Gastrocnemius medialis (tissue), 4 donors: ENCODE measurements at regions not wholly inside any gene's neighbourhood (a gene's known extent, or its start where the extent isn't known, plus 50 kb on each side); places are given as distances from the start of the nearest gene placed in this dataset.

Source experiments
- ATAC-seq, 2 donors: fragments of 150-250 bp; one replicate each; pipeline ENCODE4 v1.9.1; 2016
- DNase-seq, 2 donors: peaks; one replicate each; pipeline ENCODE4 v3.0.0-alpha.2; 2019
- H3K27ac ChIP-seq, 4 donors: fragments of 200-600 bp; sonication (generic); 1 replicate in 1 of 4; 2 replicates in 3 of 4; pipeline ENCODE4 v1.5.1; 2016 to 2018; ENCODE audit warnings: mild to moderate bottlenecking in 2 of 4, moderate library complexity in 1 of 4
- H3K27me3 ChIP-seq, 3 donors: fragments of 200-600 bp; sonication (generic) in 2 of 3; 1 replicate in 1 of 3; 2 replicates in 2 of 3; pipeline versions ENCODE4 v1.5.1 to v1.6.0; 2016 to 2019; ENCODE audit warnings: mild to moderate bottlenecking in 1 of 3, moderate library complexity in 1 of 3
- H3K36me3 ChIP-seq, 2 donors: fragments of 200-600 bp; sonication (generic) in 1 of 2; one replicate each; pipeline ENCODE4 v1.5.1; 2017 to 2018
- H3K4me1 ChIP-seq, 2 donors: fragments of 200-600 bp; sonication (generic) in 1 of 2; one replicate each; pipeline ENCODE4 v1.5.1; 2016 to 2017; ENCODE audit warnings: mild to moderate bottlenecking in 2 of 2
- H3K4me3 ChIP-seq, 4 donors: fragments of 200-600 bp; sonication (generic) in 3 of 4; 1 replicate in 1 of 4; 2 replicates in 3 of 4; pipeline ENCODE4 v1.5.1; 2016 to 2019; ENCODE audit warnings: mild to moderate bottlenecking in 2 of 4
- H3K9me3 ChIP-seq, 3 donors: fragments of 200-600 bp; sonication (generic) in 2 of 3; 1 replicate in 1 of 3; 2 replicates in 2 of 3; pipeline ENCODE4 v1.5.1; 2016 to 2019
- POLR2A ChIP-seq, 2 donors: fragments of 450-650 bp; IDR thresholded peaks; one replicate each; pipeline ENCODE4 v1.6.1; 2017; ENCODE audit warnings: antibody characterized with exemption in 2 of 2, mild to moderate bottlenecking in 2 of 2, moderate library complexity in 2 of 2
- in situ Hi-C, 4 donors: fragments of 200-750 bp; cut with MboI; loops; one replicate each; pipeline versions ENCODE4 v1.15.0 to v1.8.0; 2017; ENCODE audit warnings: low sequenced_read_pairs in 4 of 4
- intact Hi-C: fragments of 100-400 bp; cut with DNase I; formaldehyde crosslinking; loops from one replicate; pipeline ENCODE4 v1.15.1; 2023; ENCODE audit warnings: low total_unique reads
- TF ChIP-seq, protein P1 (sequence below), 5 experiments: fragments of 450-650 bp in 3 of 5; fragments of 200-600 bp in 2 of 5; sonication (generic) in 2 of 5; IDR thresholded peaks in 4 of 5; conservative IDR thresholded peaks in 1 of 5; 1 replicate in 4 of 5; 2 replicates in 1 of 5; pipeline ENCODE4 v1.5.1; 2016 to 2019; ENCODE audit warnings: antibody characterized with exemption in 5 of 5, mild to moderate bottlenecking in 3 of 5, moderate library complexity in 3 of 5

DNA sequence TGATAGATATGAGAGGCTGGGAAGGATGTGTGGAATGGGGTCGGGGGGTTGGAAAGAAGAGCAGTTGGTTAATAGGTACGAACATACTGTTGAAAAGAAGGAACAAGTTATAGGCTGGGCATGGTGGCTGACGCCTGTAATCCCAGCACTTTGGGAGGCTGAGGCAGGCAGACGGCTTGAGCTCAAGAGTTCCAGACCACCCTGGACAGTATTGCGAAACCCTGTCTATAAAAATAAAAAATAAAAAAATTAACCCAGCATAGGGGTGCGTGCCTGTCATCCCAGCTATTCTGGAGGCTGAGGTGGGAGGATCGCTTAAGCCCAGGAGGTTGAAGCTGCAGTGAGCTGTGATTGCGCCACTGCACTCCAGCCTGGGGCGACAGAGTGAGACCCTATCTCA is 58.5 kb upstream of the NHSL2 start:
- TF ChIP-seq, protein P1, sequence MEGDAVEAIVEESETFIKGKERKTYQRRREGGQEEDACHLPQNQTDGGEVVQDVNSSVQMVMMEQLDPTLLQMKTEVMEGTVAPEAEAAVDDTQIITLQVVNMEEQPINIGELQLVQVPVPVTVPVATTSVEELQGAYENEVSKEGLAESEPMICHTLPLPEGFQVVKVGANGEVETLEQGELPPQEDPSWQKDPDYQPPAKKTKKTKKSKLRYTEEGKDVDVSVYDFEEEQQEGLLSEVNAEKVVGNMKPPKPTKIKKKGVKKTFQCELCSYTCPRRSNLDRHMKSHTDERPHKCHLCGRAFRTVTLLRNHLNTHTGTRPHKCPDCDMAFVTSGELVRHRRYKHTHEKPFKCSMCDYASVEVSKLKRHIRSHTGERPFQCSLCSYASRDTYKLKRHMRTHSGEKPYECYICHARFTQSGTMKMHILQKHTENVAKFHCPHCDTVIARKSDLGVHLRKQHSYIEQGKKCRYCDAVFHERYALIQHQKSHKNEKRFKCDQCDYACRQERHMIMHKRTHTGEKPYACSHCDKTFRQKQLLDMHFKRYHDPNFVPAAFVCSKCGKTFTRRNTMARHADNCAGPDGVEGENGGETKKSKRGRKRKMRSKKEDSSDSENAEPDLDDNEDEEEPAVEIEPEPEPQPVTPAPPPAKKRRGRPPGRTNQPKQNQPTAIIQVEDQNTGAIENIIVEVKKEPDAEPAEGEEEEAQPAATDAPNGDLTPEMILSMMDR (IDR thresholded peaks at IDR 0.05 in 4 of 5, conservative IDR thresholded peaks at IDR 0.05 in 1 of 5): no peak
- no peak for TF ChIP-seq POLR2A (IDR thresholded peaks at IDR 0.05)
- Histone ChIP-seq H3K27ac (no peak overlapping the region), H3K27me3 (peaks cover 0 to 3% (median 0%) of the 10 kb centered on the region in 3 donors), H3K4me1 (no peaks in the 10 kb centered on the region), H3K36me3 (no peaks in the 10 kb centered on the region), H3K9me3 (no peaks in the 10 kb centered on the region), H3K4me3 (no peak overlapping the region)
- in situ Hi-C loops (no loop called here), intact Hi-C loops (no loop called here)
- ATAC-seq: no peak
- DNase-seq: no peak

GRCh38 chrX:71859637-71860036 is 51.0 kb upstream of the NHSL2 start:
- peaks cover 0 to 7% (median 0%) of the 10 kb centered on the region in 3 donors for H3K27me3 ChIP-seq
- no peaks in the 10 kb centered on the region for H3K36me3 ChIP-seq
- no peak overlapping the region for H3K4me3 ChIP-seq
- in situ Hi-C loops: no loop called here
- no peaks in the 10 kb centered on the region for H3K9me3 ChIP-seq
- intact Hi-C loops: no loop called here
- no peak overlapping the region for H3K27ac ChIP-seq
- H3K4me1 ChIP-seq: no peaks in the 10 kb centered on the region
- no peak for ATAC-seq
- TF ChIP-seq, protein P1 (IDR thresholded peaks at IDR 0.05 in 4 of 5, conservative IDR thresholded peaks at IDR 0.05 in 1 of 5): peak in 2 of 5 experiments; percentile 7 to 26
- TF ChIP-seq POLR2A (IDR thresholded peaks at IDR 0.05): no peak
- no peak for DNase-seq
